Gastrocnemius medialis (tissue), 4 donors: ENCODE measurements at regions not wholly inside any gene's neighbourhood (a gene's known extent, or its start where the extent isn't known, plus 50 kb on each side); places are given as distances from the start of the nearest gene placed in this dataset.
A peak's percentile ranks its signal among the peaks of the same experiment; 100 is the strongest.

ENCODE experiments used
- ATAC-seq, 2 donors: fragments of 150-250 bp; one replicate each; pipeline ENCODE4 v1.9.1; 2016
- DNase-seq, 2 donors: peaks; one replicate each; pipeline ENCODE4 v3.0.0-alpha.2; 2019
- H3K27ac ChIP-seq, 4 donors: fragments of 200-600 bp; sonication (generic); 1 replicate in 1 of 4; 2 replicates in 3 of 4; pipeline ENCODE4 v1.5.1; 2016 to 2018; ENCODE audit warnings: mild to moderate bottlenecking in 2 of 4, moderate library complexity in 1 of 4
- H3K27me3 ChIP-seq, 3 donors: fragments of 200-600 bp; sonication (generic) in 2 of 3; 1 replicate in 1 of 3; 2 replicates in 2 of 3; pipeline versions ENCODE4 v1.5.1 to v1.6.0; 2016 to 2019; ENCODE audit warnings: mild to moderate bottlenecking in 1 of 3, moderate library complexity in 1 of 3
- H3K36me3 ChIP-seq, 2 donors: fragments of 200-600 bp; sonication (generic) in 1 of 2; one replicate each; pipeline ENCODE4 v1.5.1; 2017 to 2018
- H3K4me1 ChIP-seq, 2 donors: fragments of 200-600 bp; sonication (generic) in 1 of 2; one replicate each; pipeline ENCODE4 v1.5.1; 2016 to 2017; ENCODE audit warnings: mild to moderate bottlenecking in 2 of 2
- H3K4me3 ChIP-seq, 4 donors: fragments of 200-600 bp; sonication (generic) in 3 of 4; 1 replicate in 1 of 4; 2 replicates in 3 of 4; pipeline ENCODE4 v1.5.1; 2016 to 2019; ENCODE audit warnings: mild to moderate bottlenecking in 2 of 4
- H3K9me3 ChIP-seq, 3 donors: fragments of 200-600 bp; sonication (generic) in 2 of 3; 1 replicate in 1 of 3; 2 replicates in 2 of 3; pipeline ENCODE4 v1.5.1; 2016 to 2019
- CTCF ChIP-seq, 5 experiments: fragments of 450-650 bp in 3 of 5; fragments of 200-600 bp in 2 of 5; sonication (generic) in 2 of 5; IDR thresholded peaks in 4 of 5; conservative IDR thresholded peaks in 1 of 5; 1 replicate in 4 of 5; 2 replicates in 1 of 5; pipeline ENCODE4 v1.5.1; 2016 to 2019; ENCODE audit warnings: antibody characterized with exemption in 5 of 5, mild to moderate bottlenecking in 3 of 5, moderate library complexity in 3 of 5
- POLR2A ChIP-seq, 2 donors: fragments of 450-650 bp; IDR thresholded peaks; one replicate each; pipeline ENCODE4 v1.6.1; 2017; ENCODE audit warnings: antibody characterized with exemption in 2 of 2, mild to moderate bottlenecking in 2 of 2, moderate library complexity in 2 of 2
- in situ Hi-C, 4 donors: fragments of 200-750 bp; cut with MboI; loops; one replicate each; pipeline versions ENCODE4 v1.15.0 to v1.8.0; 2017; ENCODE audit warnings: low sequenced_read_pairs in 4 of 4
- intact Hi-C: fragments of 100-400 bp; cut with DNase I; formaldehyde crosslinking; loops from one replicate; pipeline ENCODE4 v1.15.1; 2023; ENCODE audit warnings: low total_unique reads

GRCh38 chr6:113350461-113350860, 506.7 kb upstream of the MARCKS start:
- in situ Hi-C loops, result no loop called here
- H3K27me3 ChIP-seq, result no peaks in the 10 kb centered on the region
- TF ChIP-seq CTCF (IDR thresholded peaks at IDR 0.05 in 4 of 5, conservative IDR thresholded peaks at IDR 0.05 in 1 of 5) (no peak), POLR2A (IDR thresholded peaks at IDR 0.05) (no peak)
- H3K9me3 ChIP-seq, result no peaks in the 10 kb centered on the region
- peak overlapping the region in 1 of 4 donors; percentile 21 for H3K27ac ChIP-seq
- peaks cover 0 to 10% of the 10 kb centered on the region in 2 donors for H3K4me1 ChIP-seq
- H3K36me3 ChIP-seq, result no peaks in the 10 kb centered on the region
- intact Hi-C loops, result no loop called here
- no peak overlapping the region for H3K4me3 ChIP-seq
- DNase-seq (no peak), ATAC-seq (no peak)

DNA sequence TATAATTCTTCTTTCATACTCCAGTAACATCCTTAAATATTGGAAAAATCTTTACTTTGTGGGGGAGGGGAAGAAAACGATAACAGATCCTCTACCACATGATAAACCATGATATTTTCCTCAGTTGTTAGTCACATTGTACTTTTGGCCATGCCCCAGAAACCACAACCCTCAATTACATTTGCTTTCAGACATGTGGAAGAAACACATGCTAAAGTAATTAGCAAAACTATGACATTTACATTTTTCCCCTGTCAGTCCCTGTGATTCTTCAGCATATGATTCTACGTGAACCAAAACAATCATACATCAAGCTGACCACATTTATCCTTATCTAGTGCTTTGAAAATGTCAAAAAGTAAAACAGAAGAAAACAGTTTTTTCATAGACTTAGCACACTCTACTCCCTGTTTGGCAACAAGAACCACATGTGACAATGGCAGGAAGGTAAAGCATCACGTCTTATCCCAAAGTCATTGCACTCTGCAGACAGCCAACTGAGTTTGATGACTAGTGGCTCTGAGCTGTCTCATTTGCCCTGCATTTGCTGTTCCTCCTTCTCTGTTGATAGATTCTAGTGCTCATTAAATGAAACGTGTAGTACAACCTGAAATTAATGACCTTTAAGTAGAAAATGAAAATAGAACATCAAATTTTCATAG, 505.8 kb upstream of the MARCKS start:
- H3K9me3 ChIP-seq, result no peaks in the 10 kb centered on the region
- no peak for ATAC-seq
- TF ChIP-seq POLR2A (IDR thresholded peaks at IDR 0.05) (no peak), CTCF (IDR thresholded peaks at IDR 0.05 in 4 of 5, conservative IDR thresholded peaks at IDR 0.05 in 1 of 5) (no peak)
- peaks cover 0 to 10% of the 10 kb centered on the region in 2 donors for H3K4me1 ChIP-seq
- peak overlapping the region in 1 of 4 donors; percentile 21 for H3K27ac ChIP-seq
- in situ Hi-C loops, result no loop called here
- no peak overlapping the region for H3K4me3 ChIP-seq
- intact Hi-C loops, result no loop called here
- H3K36me3 ChIP-seq, result no peaks in the 10 kb centered on the region
- no peaks in the 10 kb centered on the region for H3K27me3 ChIP-seq
- DNase-seq, result no peak

GRCh38 chr6:113352029-113352801, 504.9 kb upstream of the MARCKS start:
- peaks cover 0 to 10% of the 10 kb centered on the region in 2 donors for H3K4me1 ChIP-seq
- H3K36me3 ChIP-seq, result no peaks in the 10 kb centered on the region
- ATAC-seq, result no peak
- H3K9me3 ChIP-seq, result no peaks in the 10 kb centered on the region
- TF ChIP-seq CTCF (IDR thresholded peaks at IDR 0.05 in 4 of 5, conservative IDR thresholded peaks at IDR 0.05 in 1 of 5) (no peak), POLR2A (IDR thresholded peaks at IDR 0.05) (no peak)
- no peak overlapping the region for H3K27ac ChIP-seq
- in situ Hi-C loops (no loop called here), intact Hi-C loops (no loop called here)
- H3K27me3 ChIP-seq, result no peaks in the 10 kb centered on the region
- DNase-seq, result no peak
- no peak overlapping the region for H3K4me3 ChIP-seq

DNA sequence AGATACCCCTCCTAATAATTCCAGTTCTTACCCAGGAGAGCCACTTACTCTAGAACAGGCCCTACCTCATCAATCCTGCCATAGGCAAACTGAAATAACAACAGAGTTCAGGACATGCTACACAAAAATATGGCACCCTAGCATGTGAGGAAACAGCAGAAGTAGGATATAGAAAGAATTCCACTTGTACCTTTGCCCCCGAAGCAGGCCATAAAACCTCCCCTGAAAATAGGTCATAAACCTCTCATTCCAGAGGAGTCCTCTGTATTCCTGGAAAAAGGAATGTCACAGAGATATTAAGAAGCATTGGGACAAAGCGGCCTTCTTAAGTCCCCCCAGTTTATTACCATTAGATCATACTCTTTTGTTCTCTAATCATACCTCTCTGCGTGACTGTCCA, 504.3 kb upstream of the MARCKS start:
- DNase-seq (no peak), ATAC-seq (no peak)
- H3K9me3 ChIP-seq, result no peaks in the 10 kb centered on the region
- H3K27me3 ChIP-seq, result no peaks in the 10 kb centered on the region
- no peak for TF ChIP-seq CTCF (IDR thresholded peaks at IDR 0.05 in 4 of 5, conservative IDR thresholded peaks at IDR 0.05 in 1 of 5)
- TF ChIP-seq POLR2A (IDR thresholded peaks at IDR 0.05), result no peak
- no peak overlapping the region for H3K27ac ChIP-seq
- H3K4me1 ChIP-seq, result peaks cover 0 to 10% of the 10 kb centered on the region in 2 donors
- intact Hi-C loops, result no loop called here
- in situ Hi-C loops, result no loop called here
- H3K36me3 ChIP-seq, result no peaks in the 10 kb centered on the region
- no peak overlapping the region for H3K4me3 ChIP-seq
